Skeletal muscle satellite cell (primary cell): ENCODE measurements at regions not wholly inside any gene's neighbourhood (a gene's known extent, or its start where the extent isn't known, plus 50 kb on each side); places are given as distances from the start of the nearest gene placed in this dataset.

Source experiments
- H3K27me3 ChIP-seq: 2 replicates; pipeline ENCODE4 v1.7.0; 2013; ENCODE audit warnings: low read length; ENCODE audit not compliant: control insufficient read depth, insufficient read depth
- H3K36me3 ChIP-seq: 2 replicates; pipeline ENCODE4 v1.7.0; 2013; ENCODE audit warnings: mild to moderate bottlenecking, control low read depth, low read length; ENCODE audit not compliant: insufficient read depth
- H3K4me1 ChIP-seq: 2 replicates; pipeline ENCODE4 v1.7.0; 2013; ENCODE audit warnings: low read length; ENCODE audit not compliant: control insufficient read depth, insufficient read depth
- H3K4me2 ChIP-seq: 2 replicates; pipeline ENCODE4 v1.7.0; 2013; ENCODE audit warnings: mild to moderate bottlenecking, low read length
- H3K4me3 ChIP-seq: 2 replicates; pipeline ENCODE4 v1.7.0; 2013; ENCODE audit warnings: low read length
- H3K9ac ChIP-seq: 2 replicates; pipeline ENCODE4 v1.7.0; 2013; ENCODE audit warnings: mild to moderate bottlenecking, low read depth, low read length, moderate library complexity
- H3K9me3 ChIP-seq: replicated peaks from 2 replicates; pipeline ENCODE4 v1.7.0; 2013; ENCODE audit warnings: mild to moderate bottlenecking, control low read depth, low read length

GRCh38 chr3:160133757-160134156, 91.5 kb upstream of the C3orf80 start:
- no peak overlapping the region for H3K4me3 ChIP-seq
- H3K9me3 ChIP-seq, result no peaks in the 10 kb centered on the region
- no peaks in the 10 kb centered on the region for H3K27me3 ChIP-seq
- no peaks in the 10 kb centered on the region for H3K36me3 ChIP-seq
- peaks cover 31% of the 10 kb centered on the region for H3K4me1 ChIP-seq
- no peak overlapping the region for H3K4me2 ChIP-seq
- H3K9ac ChIP-seq, result no peak overlapping the region

- H3K36me3 ChIP-seq, result no peaks in the 10 kb centered on the region
- H3K27me3 ChIP-seq, result no peaks in the 10 kb centered on the region
- no peaks in the 10 kb centered on the region for H3K9me3 ChIP-seq
- no peak overlapping the region for H3K4me3 ChIP-seq
- H3K4me2 ChIP-seq, result no peak overlapping the region
- H3K4me1 ChIP-seq, result peaks cover 24% of the 10 kb centered on the region
- no peak overlapping the region for H3K9ac ChIP-seq
Observed at GRCh38 chr3:160134454-160134853, 90.8 kb upstream of the C3orf80 start.

- Histone ChIP-seq H3K4me1 (peaks cover 21% of the 10 kb centered on the region), H3K27me3 (no peaks in the 10 kb centered on the region), H3K4me2 (no peak overlapping the region), H3K9ac (no peak overlapping the region), H3K9me3 (no peaks in the 10 kb centered on the region), H3K4me3 (no peak overlapping the region), H3K36me3 (no peaks in the 10 kb centered on the region)
Observed at GRCh38 chr3:160134964-160135363, 90.3 kb upstream of the C3orf80 start.

GRCh38 chr3:160135851-160136250, 89.4 kb upstream of the C3orf80 start:
- Histone ChIP-seq H3K36me3 (no peaks in the 10 kb centered on the region), H3K4me2 (no peak overlapping the region), H3K9ac (no peak overlapping the region), H3K27me3 (no peaks in the 10 kb centered on the region), H3K4me3 (no peak overlapping the region), H3K4me1 (peaks cover 13% of the 10 kb centered on the region), H3K9me3 (no peaks in the 10 kb centered on the region)

- Histone ChIP-seq H3K9ac (no peak overlapping the region), H3K4me2 (no peak overlapping the region), H3K36me3 (no peaks in the 10 kb centered on the region), H3K9me3 (no peaks in the 10 kb centered on the region), H3K4me1 (peaks cover 8% of the 10 kb centered on the region), H3K27me3 (no peaks in the 10 kb centered on the region), H3K4me3 (no peak overlapping the region)
Observed at GRCh38 chr3:160136421-160136820, 88.8 kb upstream of the C3orf80 start.

GRCh38 chr3:160139291-160139690, 85.9 kb upstream of the C3orf80 start:
- Histone ChIP-seq H3K9me3 (no peaks in the 10 kb centered on the region), H3K36me3 (no peaks in the 10 kb centered on the region), H3K4me2 (no peak overlapping the region), H3K27me3 (no peaks in the 10 kb centered on the region), H3K4me1 (peaks cover 8% of the 10 kb centered on the region), H3K9ac (no peak overlapping the region), H3K4me3 (no peak overlapping the region)

GRCh38 chr3:160140756-160141155, 84.5 kb upstream of the C3orf80 start:
- Histone ChIP-seq H3K4me1 (no peaks in the 10 kb centered on the region), H3K9me3 (no peaks in the 10 kb centered on the region), H3K4me3 (no peak overlapping the region), H3K9ac (no peak overlapping the region), H3K4me2 (no peak overlapping the region), H3K36me3 (no peaks in the 10 kb centered on the region), H3K27me3 (no peaks in the 10 kb centered on the region)

GRCh38 chr3:160141485-160142185, 83.6 kb upstream of the C3orf80 start:
- H3K4me2 ChIP-seq, result no peak overlapping the region

GRCh38 chr3:160143482-160143881, 81.7 kb upstream of the C3orf80 start:
- H3K4me1 ChIP-seq, result no peaks in the 10 kb centered on the region
- no peaks in the 10 kb centered on the region for H3K27me3 ChIP-seq
- H3K9ac ChIP-seq, result no peak overlapping the region
- H3K4me3 ChIP-seq, result no peak overlapping the region
- H3K4me2 ChIP-seq, result no peak overlapping the region
- no peaks in the 10 kb centered on the region for H3K36me3 ChIP-seq
- H3K9me3 ChIP-seq, result no peaks in the 10 kb centered on the region

More at GRCh38 chr3:160141485-160142185, 83.6 kb upstream of the C3orf80 start:
- Histone ChIP-seq H3K27me3 (no peaks in the 10 kb centered on the region), H3K4me3 (no peak overlapping the region), H3K36me3 (no peaks in the 10 kb centered on the region), H3K4me1 (no peaks in the 10 kb centered on the region), H3K9ac (no peak overlapping the region), H3K9me3 (no peaks in the 10 kb centered on the region)

GRCh38 chr3:160150066-160150465, 75.2 kb upstream of the C3orf80 start:
- Histone ChIP-seq H3K4me2 (no peak overlapping the region), H3K9ac (no peak overlapping the region), H3K36me3 (no peaks in the 10 kb centered on the region), H3K9me3 (no peaks in the 10 kb centered on the region), H3K27me3 (no peaks in the 10 kb centered on the region), H3K4me3 (no peak overlapping the region), H3K4me1 (peaks cover 14% of the 10 kb centered on the region)

GRCh38 chr3:160150525-160150924, 74.7 kb upstream of the C3orf80 start:
- Histone ChIP-seq H3K36me3 (no peaks in the 10 kb centered on the region), H3K4me2 (no peak overlapping the region), H3K4me1 (peaks cover 14% of the 10 kb centered on the region), H3K27me3 (no peaks in the 10 kb centered on the region), H3K9me3 (no peaks in the 10 kb centered on the region), H3K9ac (no peak overlapping the region), H3K4me3 (no peak overlapping the region)

- H3K36me3 ChIP-seq, result no peaks in the 10 kb centered on the region
- H3K4me1 ChIP-seq, result peaks cover 14% of the 10 kb centered on the region
- no peaks in the 10 kb centered on the region for H3K9me3 ChIP-seq
- H3K9ac ChIP-seq, result no peak overlapping the region
- H3K27me3 ChIP-seq, result no peaks in the 10 kb centered on the region
- no peak overlapping the region for H3K4me3 ChIP-seq
- H3K4me2 ChIP-seq, result no peak overlapping the region
Observed at GRCh38 chr3:160152638-160153037, 72.6 kb upstream of the C3orf80 start.
